ENCODE measurements at regions not wholly inside any gene's neighbourhood (a gene's known extent, or its start where the extent isn't known, plus 50 kb on each side); places are given as distances from the start of the nearest gene placed in this dataset.

GRCh38 chr2:236752096-236752495 is 182.5 kb downstream of the ACKR3 start:
- H3K4me1 ChIP-seq (ENCODE audit: control insufficient read depth, insufficient read depth, low read length) = peaks cover 9% of the 10 kb centered on the region
- H3K27ac ChIP-seq (ENCODE audit: low read length) = no peak overlapping the region
- ATAC-seq (no peak), DNase-seq (no peak)
- H3K4me3 ChIP-seq (ENCODE audit: low read length) = no peak overlapping the region
- no peaks in the 10 kb centered on the region for H3K9me3 ChIP-seq (ENCODE audit: control insufficient read depth, low read length)
- intact Hi-C loops (cut with DNase I) = no loop called here
- no peaks in the 10 kb centered on the region for H3K27me3 ChIP-seq (ENCODE audit: control insufficient read depth, insufficient read depth)
- WGBS = 95% methylated on average over 11 of the region's 11 CpGs

- Histone ChIP-seq H3K4me3 (ENCODE audit: low read length) (no peak overlapping the region), H3K27me3 (ENCODE audit: control insufficient read depth, insufficient read depth) (no peaks in the 10 kb centered on the region), H3K27ac (ENCODE audit: low read length) (no peak overlapping the region), H3K9me3 (ENCODE audit: control insufficient read depth, low read length) (no peaks in the 10 kb centered on the region), H3K4me1 (ENCODE audit: control insufficient read depth, insufficient read depth, low read length) (peaks cover 7% of the 10 kb centered on the region)
- intact Hi-C loops (cut with DNase I) = no loop called here
- WGBS = 68% methylated on average over 5 of the region's 5 CpGs
- DNase-seq (no peak), ATAC-seq (no peak)
These were observed 184.1 kb downstream of the ACKR3 start for GRCh38 chr2:236753606-236754270.

- peaks cover 8% of the 10 kb centered on the region for H3K4me1 ChIP-seq (ENCODE audit: control insufficient read depth, insufficient read depth, low read length)
- DNase-seq = no peak
- 87% methylated on average over 11 of the region's 11 CpGs for WGBS
- H3K27me3 ChIP-seq (ENCODE audit: control insufficient read depth, insufficient read depth) = no peaks in the 10 kb centered on the region
- H3K27ac ChIP-seq (ENCODE audit: low read length) = no peak overlapping the region
- no peak overlapping the region for H3K4me3 ChIP-seq (ENCODE audit: low read length)
- intact Hi-C loops (cut with DNase I) = no loop called here
- H3K9me3 ChIP-seq (ENCODE audit: control insufficient read depth, low read length) = no peaks in the 10 kb centered on the region
- no peak for ATAC-seq
These were observed 184.8 kb downstream of the ACKR3 start for GRCh38 chr2:236754271-236754944.

GRCh38 chr2:236755278-236755840 is 185.7 kb downstream of the ACKR3 start:
- DNase-seq = no peak
- no peak for ATAC-seq
- WGBS = 90% methylated on average over 5 of the region's 5 CpGs
- Histone ChIP-seq H3K9me3 (ENCODE audit: control insufficient read depth, low read length) (no peaks in the 10 kb centered on the region), H3K4me1 (ENCODE audit: control insufficient read depth, insufficient read depth, low read length) (peaks cover 8% of the 10 kb centered on the region), H3K4me3 (ENCODE audit: low read length) (no peak overlapping the region), H3K27ac (ENCODE audit: low read length) (no peak overlapping the region), H3K27me3 (ENCODE audit: control insufficient read depth, insufficient read depth) (no peaks in the 10 kb centered on the region)
- intact Hi-C loops (cut with DNase I) = no loop called here

- ATAC-seq (no peak), DNase-seq (no peak)
- no peak overlapping the region for H3K27ac ChIP-seq (ENCODE audit: low read length)
- peaks cover 9% of the 10 kb centered on the region for H3K4me1 ChIP-seq (ENCODE audit: control insufficient read depth, insufficient read depth, low read length)
- intact Hi-C loops (cut with DNase I) = no loop called here
- WGBS = 88% methylated on average over 2 of the region's 2 CpGs
- no peaks in the 10 kb centered on the region for H3K9me3 ChIP-seq (ENCODE audit: control insufficient read depth, low read length)
- no peaks in the 10 kb centered on the region for H3K27me3 ChIP-seq (ENCODE audit: control insufficient read depth, insufficient read depth)
- no peak overlapping the region for H3K4me3 ChIP-seq (ENCODE audit: low read length)
These were observed 188.8 kb downstream of the ACKR3 start for GRCh38 chr2:236758406-236758805.

GRCh38 chr2:236760246-236760645 is 190.6 kb downstream of the ACKR3 start:
- H3K4me1 ChIP-seq (ENCODE audit: control insufficient read depth, insufficient read depth, low read length) = peaks cover 3% of the 10 kb centered on the region
- intact Hi-C loops (cut with DNase I) = no loop called here
- H3K4me3 ChIP-seq (ENCODE audit: low read length) = no peak overlapping the region
- no peak for DNase-seq
- no peak for ATAC-seq
- H3K9me3 ChIP-seq (ENCODE audit: control insufficient read depth, low read length) = no peaks in the 10 kb centered on the region
- H3K27ac ChIP-seq (ENCODE audit: low read length) = no peak overlapping the region
- no peaks in the 10 kb centered on the region for H3K27me3 ChIP-seq (ENCODE audit: control insufficient read depth, insufficient read depth)

- H3K27me3 ChIP-seq (ENCODE audit: control insufficient read depth, insufficient read depth) = no peaks in the 10 kb centered on the region
These were observed 191.7 kb downstream of the ACKR3 start for GRCh38 chr2:236761358-236761757.

GRCh38 chr2:236762628-236763027 is 193.0 kb downstream of the ACKR3 start:
- WGBS = 86% methylated on average over 5 of the region's 5 CpGs
- ATAC-seq (no peak), DNase-seq (no peak)
- Histone ChIP-seq H3K4me3 (ENCODE audit: low read length) (no peak overlapping the region), H3K27ac (ENCODE audit: low read length) (no peak overlapping the region), H3K9me3 (ENCODE audit: control insufficient read depth, low read length) (no peaks in the 10 kb centered on the region), H3K4me1 (ENCODE audit: control insufficient read depth, insufficient read depth, low read length) (peaks cover 3% of the 10 kb centered on the region), H3K27me3 (ENCODE audit: control insufficient read depth, insufficient read depth) (no peaks in the 10 kb centered on the region)
- intact Hi-C loops (cut with DNase I) = no loop called here

More at GRCh38 chr2:236761358-236761757, 191.7 kb downstream of the ACKR3 start:
- ATAC-seq (no peak), DNase-seq (no peak)
- Histone ChIP-seq H3K4me1 (ENCODE audit: control insufficient read depth, insufficient read depth, low read length) (peaks cover 3% of the 10 kb centered on the region), H3K9me3 (ENCODE audit: control insufficient read depth, low read length) (no peaks in the 10 kb centered on the region), H3K27ac (ENCODE audit: low read length) (no peak overlapping the region), H3K4me3 (ENCODE audit: low read length) (no peak overlapping the region)
- intact Hi-C loops (cut with DNase I) = no loop called here
- WGBS = 94% methylated on average over 3 of the region's 3 CpGs

GRCh38 chr2:236763857-236764256 is 194.2 kb downstream of the ACKR3 start:
- H3K9me3 ChIP-seq (ENCODE audit: control insufficient read depth, low read length) = no peaks in the 10 kb centered on the region
- no peak for DNase-seq
- no peak overlapping the region for H3K27ac ChIP-seq (ENCODE audit: low read length)
- WGBS = 92% methylated on average over 6 of the region's 6 CpGs
- no peaks in the 10 kb centered on the region for H3K27me3 ChIP-seq (ENCODE audit: control insufficient read depth, insufficient read depth)
- H3K4me1 ChIP-seq (ENCODE audit: control insufficient read depth, insufficient read depth, low read length) = peaks cover 1% of the 10 kb centered on the region
- H3K4me3 ChIP-seq (ENCODE audit: low read length) = no peak overlapping the region
- no peak for ATAC-seq
- intact Hi-C loops (cut with DNase I) = no loop called here

GRCh38 chr2:236764716-236765115 is 195.1 kb downstream of the ACKR3 start:
- 76% methylated on average over 2 of the region's 2 CpGs for WGBS
- H3K9me3 ChIP-seq (ENCODE audit: control insufficient read depth, low read length) = no peaks in the 10 kb centered on the region
- no peak overlapping the region for H3K27ac ChIP-seq (ENCODE audit: low read length)
- DNase-seq = no peak
- no peak for ATAC-seq
- H3K27me3 ChIP-seq (ENCODE audit: control insufficient read depth, insufficient read depth) = no peaks in the 10 kb centered on the region
- H3K4me3 ChIP-seq (ENCODE audit: low read length) = no peak overlapping the region
- intact Hi-C loops (cut with DNase I) = no loop called here
- H3K4me1 ChIP-seq (ENCODE audit: control insufficient read depth, insufficient read depth, low read length) = peaks cover 1% of the 10 kb centered on the region

- 75% methylated on average over 3 of the region's 3 CpGs for WGBS
- DNase-seq = no peak
- no peaks in the 10 kb centered on the region for H3K27me3 ChIP-seq (ENCODE audit: control insufficient read depth, insufficient read depth)
- no peak overlapping the region for H3K4me3 ChIP-seq (ENCODE audit: low read length)
- no peak overlapping the region for H3K27ac ChIP-seq (ENCODE audit: low read length)
- intact Hi-C loops (cut with DNase I) = no loop called here
- peaks cover 1% of the 10 kb centered on the region for H3K4me1 ChIP-seq (ENCODE audit: control insufficient read depth, insufficient read depth, low read length)
- H3K9me3 ChIP-seq (ENCODE audit: control insufficient read depth, low read length) = no peaks in the 10 kb centered on the region
- no peak for ATAC-seq
These were observed 195.9 kb downstream of the ACKR3 start for GRCh38 chr2:236765478-236765877.

Data from right cardiac atrium (tissue), 5 donors.